ENCODE measurements at regions not wholly inside any gene's neighbourhood (a gene's known extent, or its start where the extent isn't known, plus 50 kb on each side); places are given as distances from the start of the nearest gene placed in this dataset.

- Histone ChIP-seq H3K27ac (ENCODE audit: low read depth in 1 of 3, low read length in 2 of 3) (no peak overlapping the region), H3K4me3 (ENCODE audit: low read depth in 1 of 3, low read length in 3 of 3) (no peak overlapping the region), H3K27me3 (ENCODE audit: control insufficient read depth in 3 of 3, insufficient read depth in 3 of 3, low read length in 3 of 3) (no peaks in the 10 kb centered on the region), H3K4me1 (ENCODE audit: control insufficient read depth in 3 of 3, insufficient read depth in 2 of 3, low read depth in 1 of 3, low read length in 2 of 3) (no peaks in the 10 kb centered on the region), H3K36me3 (ENCODE audit: control insufficient read depth in 3 of 3, insufficient read depth in 2 of 3, low read depth in 1 of 3, low read length in 3 of 3) (no peaks in the 10 kb centered on the region), H3K9me3 (ENCODE audit: control insufficient read depth in 2 of 2, insufficient read depth in 1 of 2, low read depth in 1 of 2, low read length in 1 of 2) (no peaks in the 10 kb centered on the region)
- peak in 1 of 2 donors; percentile 4 for DNase-seq
- FAIRE-seq: no peak
- WGBS, 3 donors: 71 to 78% (median 75%) methylated on average over 10 of the region's 10 CpGs
These were observed 177.4 kb downstream of the TFAP2A start for GRCh38 chr6:10237298-10238038.

- no peak overlapping the region for H3K27ac ChIP-seq (ENCODE audit: low read depth in 1 of 3, low read length in 2 of 3)
- H3K36me3 ChIP-seq (ENCODE audit: control insufficient read depth in 3 of 3, insufficient read depth in 2 of 3, low read depth in 1 of 3, low read length in 3 of 3): no peaks in the 10 kb centered on the region
- no peaks in the 10 kb centered on the region for H3K27me3 ChIP-seq (ENCODE audit: control insufficient read depth in 3 of 3, insufficient read depth in 3 of 3, low read length in 3 of 3)
- H3K9me3 ChIP-seq (ENCODE audit: control insufficient read depth in 2 of 2, insufficient read depth in 1 of 2, low read depth in 1 of 2, low read length in 1 of 2): no peaks in the 10 kb centered on the region
- FAIRE-seq: no peak
- no peaks in the 10 kb centered on the region for H3K4me1 ChIP-seq (ENCODE audit: control insufficient read depth in 3 of 3, insufficient read depth in 2 of 3, low read depth in 1 of 3, low read length in 2 of 3)
- DNase-seq: no peak
- WGBS, 3 donors: 49 to 62% (median 61%) methylated on average over 4 of the region's 4 CpGs
- no peak overlapping the region for H3K4me3 ChIP-seq (ENCODE audit: low read depth in 1 of 3, low read length in 3 of 3)
These were observed 179.5 kb downstream of the TFAP2A start for GRCh38 chr6:10235344-10235743.

- no peak overlapping the region for H3K27ac ChIP-seq (ENCODE audit: low read depth in 1 of 3, low read length in 2 of 3)
- peaks cover 0 to 3% of the 10 kb centered on the region in 2 donors for H3K9me3 ChIP-seq (ENCODE audit: control insufficient read depth in 2 of 2, insufficient read depth in 1 of 2, low read depth in 1 of 2, low read length in 1 of 2)
- DNase-seq (no peak), FAIRE-seq (no peak)
- no peaks in the 10 kb centered on the region for H3K4me1 ChIP-seq (ENCODE audit: control insufficient read depth in 3 of 3, insufficient read depth in 2 of 3, low read depth in 1 of 3, low read length in 2 of 3)
- no peaks in the 10 kb centered on the region for H3K36me3 ChIP-seq (ENCODE audit: control insufficient read depth in 3 of 3, insufficient read depth in 2 of 3, low read depth in 1 of 3, low read length in 3 of 3)
- no peak overlapping the region for H3K4me3 ChIP-seq (ENCODE audit: low read depth in 1 of 3, low read length in 3 of 3)
- no peaks in the 10 kb centered on the region for H3K27me3 ChIP-seq (ENCODE audit: control insufficient read depth in 3 of 3, insufficient read depth in 3 of 3, low read length in 3 of 3)
These were observed 184.3 kb downstream of the TFAP2A start for GRCh38 chr6:10230531-10230930.

- DNase-seq (no peak), FAIRE-seq (no peak)
- Histone ChIP-seq H3K27ac (ENCODE audit: low read depth in 1 of 3, low read length in 2 of 3) (no peak overlapping the region), H3K4me1 (ENCODE audit: control insufficient read depth in 3 of 3, insufficient read depth in 2 of 3, low read depth in 1 of 3, low read length in 2 of 3) (no peaks in the 10 kb centered on the region), H3K4me3 (ENCODE audit: low read depth in 1 of 3, low read length in 3 of 3) (no peak overlapping the region), H3K36me3 (ENCODE audit: control insufficient read depth in 3 of 3, insufficient read depth in 2 of 3, low read depth in 1 of 3, low read length in 3 of 3) (no peaks in the 10 kb centered on the region), H3K9me3 (ENCODE audit: control insufficient read depth in 2 of 2, insufficient read depth in 1 of 2, low read depth in 1 of 2, low read length in 1 of 2) (peaks cover 0 to 3% of the 10 kb centered on the region in 2 donors), H3K27me3 (ENCODE audit: control insufficient read depth in 3 of 3, insufficient read depth in 3 of 3, low read length in 3 of 3) (no peaks in the 10 kb centered on the region)
- WGBS, 3 donors: 85 to 96% (median 91%) methylated on average over 4 of the region's 4 CpGs
These were observed 191.0 kb downstream of the TFAP2A start for GRCh38 chr6:10223841-10224240.

- Histone ChIP-seq H3K27me3 (ENCODE audit: control insufficient read depth in 3 of 3, insufficient read depth in 3 of 3, low read length in 3 of 3) (no peaks in the 10 kb centered on the region), H3K4me1 (ENCODE audit: control insufficient read depth in 3 of 3, insufficient read depth in 2 of 3, low read depth in 1 of 3, low read length in 2 of 3) (no peaks in the 10 kb centered on the region), H3K27ac (ENCODE audit: low read depth in 1 of 3, low read length in 2 of 3) (no peak overlapping the region), H3K36me3 (ENCODE audit: control insufficient read depth in 3 of 3, insufficient read depth in 2 of 3, low read depth in 1 of 3, low read length in 3 of 3) (no peaks in the 10 kb centered on the region), H3K4me3 (ENCODE audit: low read depth in 1 of 3, low read length in 3 of 3) (no peak overlapping the region), H3K9me3 (ENCODE audit: control insufficient read depth in 2 of 2, insufficient read depth in 1 of 2, low read depth in 1 of 2, low read length in 1 of 2) (no peaks in the 10 kb centered on the region)
- FAIRE-seq (no peak), DNase-seq (no peak)
- 63 to 81% (median 76%) methylated on average over 5 of the region's 5 CpGs for WGBS, 3 donors
These were observed 193.7 kb downstream of the TFAP2A start for GRCh38 chr6:10221178-10221577.

- Histone ChIP-seq H3K27ac (ENCODE audit: low read depth in 1 of 3, low read length in 2 of 3) (no peak overlapping the region), H3K27me3 (ENCODE audit: control insufficient read depth in 3 of 3, insufficient read depth in 3 of 3, low read length in 3 of 3) (no peaks in the 10 kb centered on the region), H3K4me1 (ENCODE audit: control insufficient read depth in 3 of 3, insufficient read depth in 2 of 3, low read depth in 1 of 3, low read length in 2 of 3) (no peaks in the 10 kb centered on the region), H3K4me3 (ENCODE audit: low read depth in 1 of 3, low read length in 3 of 3) (no peak overlapping the region), H3K9me3 (ENCODE audit: control insufficient read depth in 2 of 2, insufficient read depth in 1 of 2, low read depth in 1 of 2, low read length in 1 of 2) (no peaks in the 10 kb centered on the region), H3K36me3 (ENCODE audit: control insufficient read depth in 3 of 3, insufficient read depth in 2 of 3, low read depth in 1 of 3, low read length in 3 of 3) (no peaks in the 10 kb centered on the region)
- no peak for FAIRE-seq
- DNase-seq: no peak
- WGBS, 3 donors: 76 to 90% (median 87%) methylated on average over 2 of the region's 2 CpGs
These were observed 195.4 kb downstream of the TFAP2A start for GRCh38 chr6:10219510-10219909.

- Histone ChIP-seq H3K36me3 (ENCODE audit: control insufficient read depth in 3 of 3, insufficient read depth in 2 of 3, low read depth in 1 of 3, low read length in 3 of 3) (no peaks in the 10 kb centered on the region), H3K9me3 (ENCODE audit: control insufficient read depth in 2 of 2, insufficient read depth in 1 of 2, low read depth in 1 of 2, low read length in 1 of 2) (no peaks in the 10 kb centered on the region), H3K27me3 (ENCODE audit: control insufficient read depth in 3 of 3, insufficient read depth in 3 of 3, low read length in 3 of 3) (no peaks in the 10 kb centered on the region), H3K4me1 (ENCODE audit: control insufficient read depth in 3 of 3, insufficient read depth in 2 of 3, low read depth in 1 of 3, low read length in 2 of 3) (no peaks in the 10 kb centered on the region), H3K27ac (ENCODE audit: low read depth in 1 of 3, low read length in 2 of 3) (no peak overlapping the region), H3K4me3 (ENCODE audit: low read depth in 1 of 3, low read length in 3 of 3) (no peak overlapping the region)
- no peak for DNase-seq
- 67 to 84% (median 69%) methylated on average over 5 of the region's 5 CpGs for WGBS, 3 donors
- no peak for FAIRE-seq
These were observed 197.8 kb downstream of the TFAP2A start for GRCh38 chr6:10217111-10217510.

GRCh38 chr6:10215326-10216110, 199.4 kb downstream of the TFAP2A start:
- Histone ChIP-seq H3K4me1 (ENCODE audit: control insufficient read depth in 3 of 3, insufficient read depth in 2 of 3, low read depth in 1 of 3, low read length in 2 of 3) (no peaks in the 10 kb centered on the region), H3K36me3 (ENCODE audit: control insufficient read depth in 3 of 3, insufficient read depth in 2 of 3, low read depth in 1 of 3, low read length in 3 of 3) (no peaks in the 10 kb centered on the region), H3K27ac (ENCODE audit: low read depth in 1 of 3, low read length in 2 of 3) (no peak overlapping the region), H3K4me3 (ENCODE audit: low read depth in 1 of 3, low read length in 3 of 3) (no peak overlapping the region), H3K27me3 (ENCODE audit: control insufficient read depth in 3 of 3, insufficient read depth in 3 of 3, low read length in 3 of 3) (no peaks in the 10 kb centered on the region), H3K9me3 (ENCODE audit: control insufficient read depth in 2 of 2, insufficient read depth in 1 of 2, low read depth in 1 of 2, low read length in 1 of 2) (no peaks in the 10 kb centered on the region)
- DNase-seq: no peak
- 85 to 93% (median 93%) methylated on average over 7 of the region's 7 CpGs for WGBS, 3 donors
- no peak for FAIRE-seq

All from small intestine (tissue), 7 donors.